ENCODE measurements at regions not wholly inside any gene's neighbourhood (a gene's known extent, or its start where the extent isn't known, plus 50 kb on each side); places are given as distances from the start of the nearest gene placed in this dataset.

GRCh38 chrX:20542072-20542471, 275.4 kb upstream of the RPS6KA3 start:
- intact Hi-C loops (cut with DNase I): no loop called here
- Histone ChIP-seq H3K4me3 (no peak overlapping the region), H3K36me3 (no peaks in the 10 kb centered on the region), H3K27me3 (no peaks in the 10 kb centered on the region), H3K27ac (no peak overlapping the region), H3K9ac (ENCODE audit: low read depth in 2 of 2, low read length in 2 of 2) (no peak overlapping the region), H3K4me1 (no peaks in the 10 kb centered on the region), H3K9me3 (no peaks in the 10 kb centered on the region)
- TF ChIP-seq, protein P1, sequence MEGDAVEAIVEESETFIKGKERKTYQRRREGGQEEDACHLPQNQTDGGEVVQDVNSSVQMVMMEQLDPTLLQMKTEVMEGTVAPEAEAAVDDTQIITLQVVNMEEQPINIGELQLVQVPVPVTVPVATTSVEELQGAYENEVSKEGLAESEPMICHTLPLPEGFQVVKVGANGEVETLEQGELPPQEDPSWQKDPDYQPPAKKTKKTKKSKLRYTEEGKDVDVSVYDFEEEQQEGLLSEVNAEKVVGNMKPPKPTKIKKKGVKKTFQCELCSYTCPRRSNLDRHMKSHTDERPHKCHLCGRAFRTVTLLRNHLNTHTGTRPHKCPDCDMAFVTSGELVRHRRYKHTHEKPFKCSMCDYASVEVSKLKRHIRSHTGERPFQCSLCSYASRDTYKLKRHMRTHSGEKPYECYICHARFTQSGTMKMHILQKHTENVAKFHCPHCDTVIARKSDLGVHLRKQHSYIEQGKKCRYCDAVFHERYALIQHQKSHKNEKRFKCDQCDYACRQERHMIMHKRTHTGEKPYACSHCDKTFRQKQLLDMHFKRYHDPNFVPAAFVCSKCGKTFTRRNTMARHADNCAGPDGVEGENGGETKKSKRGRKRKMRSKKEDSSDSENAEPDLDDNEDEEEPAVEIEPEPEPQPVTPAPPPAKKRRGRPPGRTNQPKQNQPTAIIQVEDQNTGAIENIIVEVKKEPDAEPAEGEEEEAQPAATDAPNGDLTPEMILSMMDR (IDR thresholded peaks at IDR 0.05): no peak
- DNase-seq: no peak

DNA sequence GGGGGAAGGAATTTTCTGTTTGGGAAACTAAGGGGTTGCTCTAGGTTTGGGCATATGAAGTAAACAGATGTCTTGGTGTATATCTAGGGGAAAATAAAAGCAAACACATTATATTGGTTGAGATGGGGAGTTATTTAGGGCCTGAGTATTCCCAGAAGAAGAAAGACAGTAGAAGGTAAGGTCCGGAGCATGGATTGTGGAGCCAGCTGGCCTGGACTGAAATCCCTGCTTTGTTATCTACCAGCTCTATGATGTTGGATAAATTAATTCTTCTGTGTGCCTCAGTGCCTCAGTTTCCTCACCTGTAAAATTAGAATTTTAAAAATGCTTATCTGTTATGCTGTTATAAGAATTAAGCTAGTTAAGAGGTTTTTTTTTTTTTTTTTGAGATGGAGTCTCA, 272.3 kb upstream of the RPS6KA3 start:
- no peak overlapping the region for H3K9ac ChIP-seq (ENCODE audit: low read depth in 2 of 2, low read length in 2 of 2)
- no peaks in the 10 kb centered on the region for H3K9me3 ChIP-seq
- H3K4me1 ChIP-seq: no peaks in the 10 kb centered on the region
- no peaks in the 10 kb centered on the region for H3K27me3 ChIP-seq
- H3K27ac ChIP-seq: no peak overlapping the region
- intact Hi-C loops (cut with DNase I): no loop called here
- no peaks in the 10 kb centered on the region for H3K36me3 ChIP-seq
- DNase-seq: no peak
- TF ChIP-seq, protein P1 (IDR thresholded peaks at IDR 0.05): no peak
- no peak overlapping the region for H3K4me3 ChIP-seq

- no peak overlapping the region for H3K9ac ChIP-seq (ENCODE audit: low read depth in 2 of 2, low read length in 2 of 2)
- DNase-seq: no peak
- intact Hi-C loops (cut with DNase I): no loop called here
- TF ChIP-seq, protein P1 (IDR thresholded peaks at IDR 0.05): no peak
- no peak overlapping the region for H3K4me3 ChIP-seq
- no peaks in the 10 kb centered on the region for H3K4me1 ChIP-seq
- H3K27ac ChIP-seq: no peak overlapping the region
- no peaks in the 10 kb centered on the region for H3K36me3 ChIP-seq
- H3K27me3 ChIP-seq: peaks cover 5% of the 10 kb centered on the region
- H3K9me3 ChIP-seq: no peaks in the 10 kb centered on the region
These were observed 265.0 kb upstream of the RPS6KA3 start for GRCh38 chrX:20531667-20532066.

GRCh38 chrX:20530406-20530921, 263.8 kb upstream of the RPS6KA3 start:
- Histone ChIP-seq H3K9me3 (no peaks in the 10 kb centered on the region), H3K36me3 (no peaks in the 10 kb centered on the region), H3K9ac (ENCODE audit: low read depth in 2 of 2, low read length in 2 of 2) (no peak overlapping the region), H3K4me3 (no peak overlapping the region), H3K27ac (no peak overlapping the region), H3K27me3 (peaks cover 5% of the 10 kb centered on the region), H3K4me1 (no peaks in the 10 kb centered on the region)
- intact Hi-C loops (cut with DNase I): no loop called here
- TF ChIP-seq, protein P1 (IDR thresholded peaks at IDR 0.05): peak; percentile 86
- peak; percentile 69 for DNase-seq

GRCh38 chrX:20529711-20530110, 263.0 kb upstream of the RPS6KA3 start:
- Histone ChIP-seq H3K36me3 (no peaks in the 10 kb centered on the region), H3K4me1 (no peaks in the 10 kb centered on the region), H3K9ac (ENCODE audit: low read depth in 2 of 2, low read length in 2 of 2) (no peak overlapping the region), H3K27me3 (peaks cover 5% of the 10 kb centered on the region), H3K27ac (no peak overlapping the region), H3K4me3 (no peak overlapping the region), H3K9me3 (no peaks in the 10 kb centered on the region)
- TF ChIP-seq, protein P1 (IDR thresholded peaks at IDR 0.05): no peak
- intact Hi-C loops (cut with DNase I): loop anchor here (5.0 kb wide), 1 partner anchor 948 kb away; no protein-coding TSS in a partner anchor
- DNase-seq: no peak

Measured in colonic mucosa (tissue), 4 donors.